ENCODE measurements at regions not wholly inside any gene's neighbourhood (a gene's known extent, or its start where the extent isn't known, plus 50 kb on each side); places are given as distances from the start of the nearest gene placed in this dataset.

DNA sequence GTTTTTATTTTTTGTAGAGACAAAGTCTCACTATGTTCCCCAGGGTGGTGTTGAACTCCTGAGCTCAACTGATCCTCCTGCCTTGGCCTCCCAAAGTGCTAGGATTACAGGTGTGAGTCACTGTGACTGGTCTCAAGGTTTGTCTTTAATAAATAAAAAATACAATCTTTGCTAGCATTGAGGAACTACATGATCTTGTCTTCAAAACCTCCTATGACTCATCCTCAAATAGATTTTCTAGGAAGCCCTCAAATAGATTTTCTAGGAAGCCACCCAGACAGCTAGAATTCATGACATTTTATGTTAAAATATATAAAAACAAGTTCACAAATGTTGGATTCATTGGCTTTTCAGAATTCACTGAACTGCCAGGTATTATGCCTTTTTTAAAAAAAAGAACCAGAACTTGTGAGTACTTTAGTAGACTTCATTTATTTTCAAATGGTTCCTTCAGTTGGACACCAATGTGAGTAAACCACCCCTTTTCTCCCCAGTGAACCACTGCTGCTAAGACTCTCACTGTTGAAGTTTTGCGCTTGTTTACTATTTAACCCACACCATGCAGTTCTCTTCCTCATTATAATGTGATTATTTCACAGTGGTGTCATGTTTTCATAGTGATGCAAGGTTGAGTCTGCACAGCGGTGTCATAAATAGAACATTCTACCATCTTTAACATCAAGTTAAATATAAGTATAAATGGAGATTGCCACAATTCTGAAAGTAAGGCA lies 303.9 kb downstream of the CASP12 start:
- DNase-seq (ENCODE audit: low read depth in 3 of 3) = no peak

DNA sequence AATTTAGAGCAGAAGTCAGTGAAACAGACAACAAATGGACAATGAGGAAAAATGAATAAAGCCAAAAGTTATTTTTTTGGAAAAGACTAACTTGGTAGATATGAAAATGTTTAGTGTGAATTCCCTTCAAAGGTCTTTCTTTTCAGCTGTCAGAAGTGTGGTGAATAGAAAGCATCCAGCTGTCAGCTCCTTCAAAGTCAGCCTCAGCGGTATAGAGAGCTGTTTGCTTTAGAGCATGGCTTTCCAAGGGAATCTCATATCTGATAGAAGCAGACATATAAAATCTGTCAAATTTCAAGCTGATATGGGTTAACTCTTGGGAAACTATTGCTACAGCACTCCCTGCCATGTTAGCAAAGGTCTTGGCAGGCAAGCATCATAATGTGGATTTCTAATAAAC lies 309.3 kb downstream of the CASP12 start:
- DNase-seq (ENCODE audit: low read depth in 3 of 3) = no peak

DNA sequence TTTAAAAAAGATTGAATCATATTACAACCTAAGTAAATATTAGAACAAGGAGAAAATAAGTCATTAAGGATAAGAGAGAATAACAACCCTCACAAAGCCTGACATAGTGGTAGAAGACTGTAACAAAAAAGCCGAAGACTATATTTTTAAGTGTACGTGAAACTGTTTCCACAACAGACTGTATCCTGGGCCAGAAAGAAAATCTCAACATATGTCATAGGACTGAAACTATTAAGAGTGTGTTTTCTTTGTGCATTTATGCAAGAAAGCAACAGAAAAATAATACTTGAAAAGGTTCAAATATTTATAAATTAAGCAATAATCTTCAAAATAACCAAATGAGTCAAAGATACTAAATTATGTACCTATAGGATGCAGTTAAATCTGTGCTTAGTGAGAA lies 309.8 kb downstream of the CASP12 start:
- DNase-seq (ENCODE audit: low read depth in 3 of 3) = no peak

DNA sequence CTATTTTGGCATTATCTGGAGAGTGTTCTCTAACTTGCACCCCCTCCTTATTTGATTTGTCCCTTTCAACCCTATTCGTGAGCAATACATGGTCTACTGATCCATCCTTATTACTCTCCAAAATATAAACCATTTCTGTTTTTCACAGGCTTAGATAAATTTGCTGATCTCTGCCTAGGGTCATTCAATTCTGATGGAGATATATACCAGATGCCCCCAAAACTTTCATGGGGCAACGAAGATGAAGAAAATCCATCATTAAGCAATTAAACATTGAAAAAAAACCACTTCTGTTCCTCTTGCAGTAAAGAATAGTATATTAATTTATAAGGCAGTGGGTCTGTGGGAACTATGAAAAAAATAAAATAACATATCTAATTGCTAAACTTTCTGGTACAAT lies 313.4 kb downstream of the CASP12 start:
- no peak for DNase-seq (ENCODE audit: low read depth in 3 of 3)

DNA sequence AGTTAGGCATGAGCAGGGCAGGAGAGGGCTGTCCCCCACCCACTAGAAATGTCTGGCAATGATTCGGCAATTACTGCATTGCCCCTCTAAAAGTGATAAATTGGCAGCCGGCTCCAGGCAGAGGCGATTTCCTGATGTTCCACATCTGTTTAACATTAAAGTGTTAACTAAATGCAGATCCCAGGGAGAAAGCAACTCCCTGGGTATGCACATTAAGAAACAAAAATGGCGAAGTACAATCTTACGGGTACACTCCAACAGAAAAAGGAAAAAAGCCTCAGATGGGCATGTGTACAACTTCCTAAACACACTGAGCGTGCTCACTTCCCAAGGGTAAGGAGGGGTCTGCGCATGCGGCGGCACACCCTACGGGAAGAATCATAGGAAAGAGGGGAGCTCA lies 314.4 kb downstream of the CASP12 start:
- DNase-seq (ENCODE audit: low read depth in 3 of 3) = no peak

DNA sequence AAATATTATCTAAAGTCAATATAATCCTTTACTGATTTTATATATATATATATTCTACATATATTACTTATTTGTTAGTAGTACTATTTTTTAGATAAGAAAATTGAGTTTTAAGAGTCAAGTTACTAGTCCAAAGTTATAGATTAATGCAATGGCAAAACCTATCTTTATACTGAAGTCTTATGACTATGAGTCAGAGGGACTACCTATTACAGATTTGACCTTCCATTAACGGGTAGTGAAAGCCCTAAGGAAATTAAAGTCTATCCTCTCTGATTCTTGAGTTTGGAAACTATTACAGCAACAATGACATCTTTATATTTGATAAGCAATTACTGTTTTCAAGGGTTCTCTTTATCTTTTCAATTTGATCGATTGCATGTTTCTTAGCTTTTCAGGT lies 315.8 kb downstream of the CASP12 start:
- no peak for DNase-seq (ENCODE audit: low read depth in 3 of 3)

DNA sequence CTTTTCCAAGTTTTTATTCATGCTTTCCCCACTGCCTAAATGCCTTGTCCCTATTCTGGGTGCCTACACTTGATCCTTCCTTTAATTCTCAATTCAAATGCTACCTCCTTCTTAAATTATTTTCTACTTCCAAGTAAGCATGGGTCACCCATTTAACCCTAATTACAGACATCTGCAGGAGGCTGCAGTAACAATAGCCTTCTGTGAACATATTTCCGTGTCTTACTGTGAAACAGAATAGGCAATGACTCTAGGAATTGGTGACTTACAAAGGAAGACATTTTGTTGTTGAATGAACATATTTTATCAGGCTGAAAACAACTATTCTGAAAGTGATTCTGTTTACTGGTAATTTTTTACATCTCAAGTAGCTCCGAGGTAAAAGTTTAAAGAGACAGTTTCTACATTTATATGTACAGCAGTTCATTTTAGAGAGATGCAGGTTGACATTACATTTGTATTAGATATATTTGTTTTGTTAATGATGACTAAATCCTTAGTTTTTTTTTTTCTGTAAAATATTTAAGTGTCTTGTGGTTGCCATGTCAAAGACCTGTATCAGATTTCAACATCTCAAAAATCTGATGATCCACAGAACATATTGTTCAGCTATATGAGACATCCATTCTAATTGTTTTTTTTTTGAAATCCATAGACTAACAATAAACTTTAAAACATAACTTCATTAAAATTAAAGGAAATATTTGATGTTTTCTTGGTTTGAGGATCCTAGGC lies 316.8 kb downstream of the CASP12 start:
- DNase-seq (ENCODE audit: low read depth in 3 of 3) = no peak

DNA sequence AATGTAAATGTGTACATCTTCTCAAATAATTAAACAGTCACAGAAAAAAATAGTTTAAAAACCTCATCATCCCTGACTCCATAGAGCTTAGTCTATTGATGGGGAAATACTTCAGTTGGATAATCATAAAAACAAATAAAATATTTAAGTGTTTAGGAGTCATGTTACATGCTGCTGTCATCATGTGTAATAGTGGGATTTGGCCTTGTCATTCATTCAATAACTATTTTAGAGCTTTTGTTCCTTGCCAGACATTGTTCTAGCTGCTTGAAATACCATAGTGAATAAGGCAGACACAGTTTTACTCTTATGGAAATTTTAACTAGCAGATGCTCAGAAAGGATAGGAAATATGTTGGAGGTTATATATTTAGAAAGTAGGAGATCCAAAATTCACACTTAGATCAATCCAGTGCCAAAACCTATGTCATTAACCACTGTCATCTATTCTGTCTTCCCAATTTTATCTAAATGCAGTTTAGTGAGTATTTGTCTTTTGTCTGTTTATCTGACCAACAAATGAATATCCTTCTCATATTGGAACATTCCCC lies 324.7 kb downstream of the CASP12 start:
- DNase-seq (ENCODE audit: low read depth in 3 of 3) = no peak

DNA sequence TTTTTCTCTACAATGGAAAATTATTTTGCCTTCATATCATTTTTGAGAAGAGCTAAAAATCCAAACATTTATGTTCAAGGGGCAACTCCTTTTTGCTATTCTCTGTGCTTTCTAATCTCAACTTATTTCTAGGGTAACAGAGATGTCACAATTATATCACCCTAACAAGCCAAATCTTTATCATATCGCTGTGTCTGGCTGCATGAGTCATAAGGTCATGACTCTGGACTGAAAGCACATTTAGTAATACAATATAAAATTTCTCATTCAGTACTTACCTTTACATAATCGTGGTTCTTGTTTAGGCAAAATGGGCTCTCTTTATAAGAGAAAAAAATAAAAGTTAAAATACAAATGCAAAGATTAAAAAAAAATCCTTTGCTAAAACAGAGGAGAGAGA lies 326.0 kb downstream of the CASP12 start:
- DNase-seq (ENCODE audit: low read depth in 3 of 3) = no peak

DNA sequence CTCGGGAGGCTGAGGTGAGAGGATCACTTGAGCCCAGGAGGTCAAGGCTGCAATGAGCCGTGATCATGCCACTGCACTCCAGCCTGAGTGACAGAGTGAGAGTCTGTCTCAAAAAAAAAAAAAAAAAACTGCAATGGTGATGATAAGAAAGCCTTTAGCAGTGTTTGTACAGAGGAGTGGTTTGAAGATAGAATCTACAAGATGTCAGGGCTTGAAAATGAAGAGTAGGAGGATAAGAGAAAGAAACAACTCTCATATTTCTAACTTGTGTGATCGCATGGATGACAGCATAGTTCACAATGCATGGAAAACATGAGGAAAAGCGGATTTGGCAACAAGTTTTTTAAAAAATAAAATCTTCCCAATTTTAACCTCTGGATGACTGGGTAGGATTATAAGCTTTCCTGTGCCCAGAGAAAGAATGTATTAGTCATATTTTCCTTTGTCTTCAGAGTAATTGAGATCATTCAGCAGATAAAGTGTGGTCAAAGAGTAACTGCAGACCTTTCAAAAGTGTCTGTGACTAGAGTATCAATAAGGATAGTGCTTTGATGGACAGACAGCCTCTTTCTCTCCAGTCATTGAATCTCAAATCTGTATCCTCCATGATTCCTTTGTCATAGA lies 328.1 kb downstream of the CASP12 start:
- DNase-seq (ENCODE audit: low read depth in 3 of 3) = no peak

DNA sequence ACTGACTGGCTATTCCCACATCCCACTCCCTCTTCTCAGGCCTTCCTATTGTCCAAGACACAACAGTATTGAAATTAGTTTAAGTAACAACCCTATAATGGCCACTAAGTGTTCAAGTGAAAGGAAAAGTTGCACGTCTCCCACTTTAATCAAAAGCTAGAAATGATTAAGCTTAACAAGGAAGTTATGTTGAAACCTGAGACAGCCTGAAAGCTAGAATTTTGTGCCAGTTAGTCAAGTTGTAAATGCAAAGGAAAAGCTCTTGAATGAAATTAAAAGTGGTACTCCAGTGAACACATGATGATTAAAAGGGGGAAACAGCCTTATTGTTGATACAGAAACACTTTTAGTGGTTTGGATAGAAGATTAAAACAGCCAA lies 332.7 kb downstream of the CASP12 start:
- no peak for DNase-seq (ENCODE audit: low read depth in 3 of 3)

DNA sequence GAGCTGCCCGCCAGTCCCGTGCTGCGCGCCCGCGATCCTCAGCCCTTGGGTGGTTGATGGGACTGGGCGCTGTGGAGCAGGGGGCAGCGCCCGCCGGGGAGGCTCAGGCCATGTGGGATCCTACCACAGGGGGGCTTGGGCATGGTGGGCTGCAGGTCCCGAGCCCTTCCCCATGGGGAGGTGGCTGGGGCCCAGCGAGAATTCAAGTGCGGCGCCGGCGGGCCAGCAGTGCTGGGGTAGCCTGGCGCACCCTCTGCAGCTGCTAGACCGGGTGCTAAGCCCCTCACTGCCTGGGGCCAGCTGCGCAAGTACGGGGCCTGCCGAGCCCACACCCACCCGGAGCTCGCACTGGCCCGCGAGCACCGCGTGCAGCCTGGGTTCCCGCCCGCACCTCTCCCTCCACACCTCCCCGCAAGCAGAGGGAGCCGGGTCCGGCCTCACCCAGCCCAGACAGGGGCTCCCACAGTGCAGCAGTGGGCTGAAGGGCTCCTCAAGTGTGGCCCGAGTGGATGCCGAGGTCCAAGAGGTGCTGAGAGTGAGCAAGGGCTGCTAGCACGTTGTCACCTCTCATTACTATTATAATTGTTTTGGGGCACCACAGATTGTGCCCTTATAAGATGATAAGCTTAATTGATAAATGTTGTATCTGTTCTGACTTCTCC lies 333.2 kb downstream of the CASP12 start:
- DNase-seq (ENCODE audit: low read depth in 3 of 3) = no peak

DNA sequence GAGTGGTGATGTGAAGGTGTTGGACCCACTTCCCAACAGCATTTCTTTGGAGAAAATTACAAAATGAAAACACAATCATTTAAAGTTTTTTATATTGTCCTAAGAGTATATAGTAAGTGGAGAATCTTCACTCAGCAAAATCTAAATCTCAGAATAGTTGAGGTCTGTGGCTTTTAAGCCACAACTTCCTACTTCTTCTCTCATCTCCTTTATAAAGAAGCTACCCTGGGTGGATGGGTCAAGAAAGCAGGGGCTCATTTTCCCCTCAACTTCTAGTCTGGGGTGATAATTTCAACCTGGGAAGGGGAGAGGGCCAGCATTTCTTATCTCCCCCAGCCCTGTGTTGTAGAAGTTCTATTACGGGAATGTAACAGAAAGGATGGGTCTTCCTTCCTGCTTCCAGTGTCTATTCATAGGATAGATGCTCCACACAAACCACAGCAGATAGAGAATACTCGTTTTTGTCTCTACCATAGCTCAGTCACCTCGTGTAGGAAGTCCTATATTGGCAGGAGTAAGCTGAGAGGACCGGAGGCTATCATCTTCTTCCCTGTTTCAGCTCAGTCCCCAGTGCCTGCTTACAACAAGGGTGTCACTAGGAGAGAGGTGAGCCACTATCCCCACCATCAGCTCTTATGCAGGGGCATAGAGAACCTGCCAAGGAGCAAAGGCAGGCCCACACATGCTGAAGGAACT lies 341.5 kb downstream of the CASP12 start:
- no peak for DNase-seq (ENCODE audit: low read depth in 3 of 3)

DNA sequence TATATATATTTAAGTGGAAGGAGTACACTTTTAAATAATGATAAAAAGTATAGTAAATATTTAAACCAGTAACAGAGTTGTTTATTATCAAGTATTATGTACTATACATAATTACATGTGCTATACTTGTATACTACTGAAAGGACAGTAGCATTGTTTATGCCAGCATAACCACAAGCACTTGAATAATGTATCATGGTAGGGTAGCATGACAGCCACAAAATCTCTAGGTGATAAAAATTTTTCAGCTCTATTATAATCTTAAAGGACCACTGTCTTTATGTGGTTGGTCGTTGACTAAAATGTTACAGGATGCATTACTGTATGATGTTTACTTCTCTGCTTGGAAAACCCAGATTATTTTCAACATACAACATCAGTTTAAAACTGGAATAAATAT lies 349.2 kb downstream of the CASP12 start:
- DNase-seq (ENCODE audit: low read depth in 3 of 3) = no peak

DNA sequence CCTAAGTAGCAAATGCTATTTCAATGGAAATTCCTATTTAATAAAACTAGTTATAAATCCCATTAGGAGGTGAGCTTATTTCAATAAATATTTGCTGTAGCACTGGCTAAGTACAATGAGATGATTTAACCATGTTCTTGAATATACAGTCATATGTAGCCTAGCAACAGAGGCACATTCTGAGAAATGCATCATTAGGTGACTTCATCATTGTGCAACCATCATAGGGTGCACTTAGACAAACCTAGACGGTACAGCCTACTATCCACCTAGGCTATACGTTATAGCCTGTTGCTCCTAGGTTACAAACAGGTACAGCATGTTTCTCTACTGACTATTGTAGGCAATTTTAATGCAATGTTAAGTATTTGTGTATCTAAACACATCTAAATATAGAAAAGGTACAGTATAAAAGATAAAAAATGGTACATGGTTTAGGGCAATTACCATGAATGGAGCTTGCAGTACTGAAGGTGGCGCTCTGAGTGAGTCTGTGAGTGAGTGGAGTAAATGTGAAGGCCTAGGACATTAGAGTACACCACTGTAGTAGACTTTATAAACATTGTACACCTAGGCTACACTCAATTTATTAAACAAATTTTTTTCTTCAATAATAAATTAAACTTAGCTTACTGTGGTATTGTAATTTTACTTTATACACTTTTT lies 350.1 kb downstream of the CASP12 start:
- no peak for DNase-seq (ENCODE audit: low read depth in 3 of 3)

DNA sequence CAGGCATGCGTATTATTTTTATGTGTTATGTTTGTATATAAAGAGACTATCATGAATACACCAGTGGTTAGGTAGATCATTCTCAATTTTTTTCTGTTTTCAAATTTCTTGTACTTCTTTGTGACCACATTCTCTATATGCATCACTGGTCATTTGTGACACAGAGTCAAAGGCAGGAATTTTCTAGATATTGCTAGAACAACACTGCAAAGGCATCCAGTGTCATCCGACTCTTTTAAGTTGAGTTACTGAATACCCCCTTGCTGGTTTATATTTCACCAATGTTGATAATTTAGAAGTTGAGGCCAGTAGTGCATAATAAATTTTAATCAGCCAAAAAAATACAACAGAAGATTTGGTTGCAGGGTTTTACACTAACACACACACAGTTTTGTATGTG lies 351.8 kb downstream of the CASP12 start:
- DNase-seq (ENCODE audit: low read depth in 3 of 3) = no peak

DNA sequence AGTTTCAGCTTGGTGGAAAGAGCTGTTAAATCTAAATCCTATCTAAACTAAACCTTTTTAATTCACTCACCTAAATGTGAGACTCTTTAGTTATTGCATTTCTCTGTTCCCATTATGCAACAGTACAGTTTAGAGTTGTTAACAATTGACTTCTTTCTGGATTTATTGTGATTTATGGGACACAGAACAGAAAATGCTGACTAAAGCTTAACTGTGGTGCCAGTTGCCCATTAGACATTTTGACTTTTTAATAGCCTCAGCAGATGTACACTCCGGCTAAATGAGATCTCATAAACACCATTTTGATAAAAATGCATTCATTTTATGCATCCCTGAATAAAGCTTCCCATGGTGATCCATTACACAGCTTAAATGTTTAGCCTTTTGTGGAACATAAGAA lies 356.6 kb downstream of the CASP12 start:
- DNase-seq (ENCODE audit: low read depth in 3 of 3) = no peak

DNA sequence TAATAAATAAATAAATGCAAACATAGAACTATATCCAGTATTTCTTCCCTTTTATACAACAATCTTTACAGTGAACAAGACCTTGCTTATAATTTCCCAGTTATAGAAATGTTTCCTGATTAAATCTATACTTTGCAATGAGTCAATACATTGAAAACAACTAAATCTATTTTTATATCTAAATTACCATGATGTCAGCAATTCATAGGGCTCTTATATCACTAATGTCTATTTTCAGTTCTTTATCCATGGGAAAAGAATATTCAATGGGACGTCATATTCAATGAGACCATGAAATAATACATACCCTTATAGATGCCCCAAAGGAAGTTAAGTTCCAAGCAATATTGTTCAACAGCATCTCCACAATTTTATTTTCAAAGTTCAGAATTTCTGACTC lies 359.9 kb downstream of the CASP12 start:
- DNase-seq (ENCODE audit: low read depth in 3 of 3) = no peak

DNA sequence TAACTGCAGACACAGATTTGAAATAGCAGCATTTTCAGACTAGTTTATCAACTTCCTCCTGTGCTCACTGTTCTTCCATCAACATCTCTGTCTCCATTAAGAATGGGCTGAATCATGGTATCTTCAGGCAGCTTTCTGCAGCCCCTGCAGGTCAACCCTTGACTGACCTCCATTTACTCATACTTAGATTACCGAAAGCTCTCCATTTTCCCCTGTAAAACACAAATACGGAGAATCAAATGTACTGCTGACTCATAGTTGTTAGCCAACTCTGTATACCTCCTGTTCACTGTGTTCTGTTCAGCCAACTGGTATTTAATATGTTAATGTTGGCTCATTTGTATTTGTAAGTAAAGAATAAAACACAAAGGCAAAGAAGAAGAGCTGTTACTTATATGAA lies 364.0 kb downstream of the CASP12 start:
- no peak for DNase-seq (ENCODE audit: low read depth in 3 of 3)

DNA sequence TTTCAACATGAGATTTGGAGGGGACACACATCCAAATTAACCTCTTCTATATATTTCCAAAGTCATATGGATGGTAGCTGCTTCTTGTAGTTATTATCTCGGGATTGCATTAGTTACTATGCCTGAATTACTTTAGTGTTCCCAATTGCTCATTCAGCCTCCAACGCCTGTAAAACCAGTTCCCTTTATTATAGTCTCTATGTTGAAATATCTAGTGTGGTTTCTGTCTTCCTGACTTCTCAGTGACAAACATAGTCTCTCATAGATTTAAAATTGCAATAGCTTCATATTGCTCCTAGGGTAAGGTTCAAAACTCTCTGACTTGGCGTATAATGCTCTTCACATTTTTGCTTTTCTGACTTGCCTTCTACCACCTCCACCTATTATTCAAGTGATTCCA lies 366.4 kb downstream of the CASP12 start:
- no peak for DNase-seq (ENCODE audit: low read depth in 3 of 3)

DNA sequence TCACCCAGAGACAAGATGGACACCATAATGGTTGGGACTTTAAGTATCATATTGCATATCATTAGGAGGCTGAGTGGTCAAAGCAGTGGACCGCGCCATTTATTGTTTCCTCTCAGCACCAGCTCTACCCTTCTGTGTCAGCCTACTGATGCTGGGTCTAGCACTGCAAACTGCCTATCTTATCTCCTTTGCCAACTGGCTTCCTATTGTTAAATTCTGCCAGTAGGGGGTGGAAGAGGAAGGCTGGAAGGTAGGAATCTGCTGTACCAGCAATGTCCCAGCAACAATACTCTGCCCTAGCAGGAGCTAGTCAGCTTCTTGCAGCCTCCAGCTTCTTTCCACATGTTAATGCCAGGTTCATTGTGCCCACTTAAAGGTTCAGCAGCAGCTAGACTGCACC lies 367.1 kb upstream of the PDGFD start:
- DNase-seq (ENCODE audit: low read depth in 3 of 3) = no peak

Measured in stimulated activated CD4-positive, alpha-beta T cell treated with anti-CD3 and anti-CD28 coated beads, TNF-alpha, amount 100 ng/mL, for 4 hours (primary cell).